AG09319 (cell line): ENCODE measurements at regions not wholly inside any gene's neighbourhood (a gene's known extent, or its start where the extent isn't known, plus 50 kb on each side); places are given as distances from the start of the nearest gene placed in this dataset.

ENCODE experiments used
- DNase-seq: peaks from one replicate; pipeline ENCODE4 v3.0.0-alpha.2; 2010; ENCODE audit warnings: low read depth; ENCODE audit errors: extremely low read depth
- TF ChIP-seq, protein P1 (sequence below): IDR thresholded peaks from 2 replicates; pipeline ENCODE4 v1.5.1; 2011; ENCODE audit warnings: low read depth, mild to moderate bottlenecking, inconsistent platforms, low read length, moderate library complexity

- TF ChIP-seq, protein P1, sequence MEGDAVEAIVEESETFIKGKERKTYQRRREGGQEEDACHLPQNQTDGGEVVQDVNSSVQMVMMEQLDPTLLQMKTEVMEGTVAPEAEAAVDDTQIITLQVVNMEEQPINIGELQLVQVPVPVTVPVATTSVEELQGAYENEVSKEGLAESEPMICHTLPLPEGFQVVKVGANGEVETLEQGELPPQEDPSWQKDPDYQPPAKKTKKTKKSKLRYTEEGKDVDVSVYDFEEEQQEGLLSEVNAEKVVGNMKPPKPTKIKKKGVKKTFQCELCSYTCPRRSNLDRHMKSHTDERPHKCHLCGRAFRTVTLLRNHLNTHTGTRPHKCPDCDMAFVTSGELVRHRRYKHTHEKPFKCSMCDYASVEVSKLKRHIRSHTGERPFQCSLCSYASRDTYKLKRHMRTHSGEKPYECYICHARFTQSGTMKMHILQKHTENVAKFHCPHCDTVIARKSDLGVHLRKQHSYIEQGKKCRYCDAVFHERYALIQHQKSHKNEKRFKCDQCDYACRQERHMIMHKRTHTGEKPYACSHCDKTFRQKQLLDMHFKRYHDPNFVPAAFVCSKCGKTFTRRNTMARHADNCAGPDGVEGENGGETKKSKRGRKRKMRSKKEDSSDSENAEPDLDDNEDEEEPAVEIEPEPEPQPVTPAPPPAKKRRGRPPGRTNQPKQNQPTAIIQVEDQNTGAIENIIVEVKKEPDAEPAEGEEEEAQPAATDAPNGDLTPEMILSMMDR = no peak
- DNase-seq = no peak
Measured at GRCh38 chr10:58140691-58141347, 126.9 kb downstream of the IPMK start.

GRCh38 chr10:58140054-58140453 is 127.6 kb downstream of the IPMK start:
- TF ChIP-seq, protein P1 = no peak
- DNase-seq = no peak

DNA sequence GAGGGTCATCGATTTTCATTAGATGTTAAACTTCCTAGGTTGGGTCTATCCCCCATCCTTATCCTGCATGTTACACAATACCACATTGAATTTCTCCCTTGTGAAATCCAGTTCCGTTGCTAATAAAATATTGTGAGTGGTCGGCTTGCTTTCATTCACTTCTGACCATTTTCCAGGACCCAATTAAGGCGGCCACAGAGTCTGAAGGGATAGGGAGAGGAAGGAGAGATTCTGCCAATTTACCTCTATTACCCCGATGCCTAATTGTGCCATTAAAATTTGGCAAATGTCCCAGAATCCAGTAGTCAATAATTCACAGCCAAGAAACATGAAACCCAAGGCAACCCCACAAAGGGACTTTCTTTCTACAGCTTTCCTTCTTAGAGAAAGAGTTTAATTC is 129.9 kb downstream of the IPMK start:
- DNase-seq = no peak
- TF ChIP-seq, protein P1 = no peak

GRCh38 chr10:58115218-58116050 is 152.3 kb downstream of the IPMK start:
- no peak for DNase-seq
- TF ChIP-seq, protein P1 = no peak

GRCh38 chr10:58109731-58110130 is 158.0 kb downstream of the IPMK start:
- DNase-seq = no peak
- TF ChIP-seq, protein P1 = no peak

GRCh38 chr10:58107506-58107905 is 160.2 kb downstream of the IPMK start:
- no peak for DNase-seq
- TF ChIP-seq, protein P1 = no peak
